HL-60 (cell line): ENCODE measurements at regions not wholly inside any gene's neighbourhood (a gene's known extent, or its start where the extent isn't known, plus 50 kb on each side); places are given as distances from the start of the nearest gene placed in this dataset.
"Not testable (repeated sequence)": the region's sequence is repeated elsewhere in the genome, so short reads cannot be mapped to it uniquely, and the experiment has no call there.

Experiments
- DNase-seq, 2 experiments: peaks; one replicate each; pipeline ENCODE4 v3.0.0-alpha.2; 2010 to 2020; ENCODE audit warnings: low read depth in 1 of 2, low spot score in 1 of 2
- H3K27ac ChIP-seq: fragments of 250-450 bp; sonication (Bioruptor Pico); replicated peaks from 2 replicates; pipeline ENCODE4 v1.5.1; 2020; ENCODE audit warnings: mild to moderate bottlenecking, moderate library complexity
- H3K27me3 ChIP-seq: fragments of 250-450 bp; sonication (Bioruptor Pico); 2 replicates; pipeline ENCODE4 v1.5.1; 2021; ENCODE audit warnings: mild to moderate bottlenecking, moderate library complexity; ENCODE audit not compliant: insufficient read depth, poor library complexity, severe bottlenecking
- H3K4me3 ChIP-seq: replicated peaks from 2 replicates; pipeline ENCODE4 v1.5.1; 2011; ENCODE audit warnings: mild to moderate bottlenecking, control low read depth, low read length; ENCODE audit not compliant: insufficient read depth
- CTCF ChIP-seq: IDR thresholded peaks from one replicate; pipeline ENCODE4 v1.5.1; 2011; ENCODE audit warnings: low read length, control low read depth, inconsistent platforms; ENCODE audit not compliant: insufficient read depth
- GABPA ChIP-seq: IDR thresholded peaks from 2 replicates; pipeline ENCODE4 v1.6.1; 2012; ENCODE audit warnings: low read depth
- POLR2AphosphoS5 ChIP-seq: IDR thresholded peaks from 2 replicates; pipeline ENCODE4 v1.6.1; 2012; ENCODE audit warnings: low read depth
- REST ChIP-seq: IDR thresholded peaks from 2 replicates; pipeline ENCODE4 v1.6.1; 2012; ENCODE audit warnings: low read depth; ENCODE audit not compliant: insufficient replicate concordance
- SPI1 ChIP-seq: IDR thresholded peaks from 2 replicates; pipeline ENCODE4 v1.6.1; 2012; ENCODE audit warnings: low read depth, mild to moderate bottlenecking, borderline replicate concordance

GRCh38 chr5:20323323-20323722, 335.3 kb upstream of the CDH18 start:
- DNase-seq = no peak
- Histone ChIP-seq H3K4me3 (no peak overlapping the region), H3K27me3 (no peaks in the 10 kb centered on the region), H3K27ac (no peak overlapping the region)
- TF ChIP-seq SPI1 = no peak
- TF ChIP-seq POLR2AphosphoS5 = no peak

GRCh38 chr5:20307391-20307790, 319.4 kb upstream of the CDH18 start:
- no peaks in the 10 kb centered on the region for H3K27me3 ChIP-seq
- H3K27ac ChIP-seq = no peak overlapping the region
- no peak for TF ChIP-seq SPI1
- no peak for TF ChIP-seq CTCF
- no peak for TF ChIP-seq POLR2AphosphoS5
- no peak for TF ChIP-seq GABPA
- no peak overlapping the region for H3K4me3 ChIP-seq
- no peak for DNase-seq

GRCh38 chr5:20305463-20305862, 317.5 kb upstream of the CDH18 start:
- DNase-seq = no peak
- TF ChIP-seq REST (no peak), GABPA (no peak), CTCF (no peak), SPI1 (no peak), POLR2AphosphoS5 (no peak)

GRCh38 chr5:20304570-20304969, 316.6 kb upstream of the CDH18 start:
- H3K27ac ChIP-seq, H3K4me3 ChIP-seq, H3K27me3 ChIP-seq, DNase-seq: not testable (repeated sequence)

More at GRCh38 chr5:20305463-20305862, 317.5 kb upstream of the CDH18 start:
- Histone ChIP-seq H3K4me3 (no peak overlapping the region), H3K27ac (no peak overlapping the region), H3K27me3 (no peaks in the 10 kb centered on the region)

GRCh38 chr5:20300110-20300509, 312.1 kb upstream of the CDH18 start:
- no peak overlapping the region for H3K27ac ChIP-seq

More at GRCh38 chr5:20300110-20300509, 312.1 kb upstream of the CDH18 start:
- no peak for TF ChIP-seq POLR2AphosphoS5
- no peak for TF ChIP-seq SPI1
- TF ChIP-seq REST = no peak
- TF ChIP-seq CTCF = no peak
- TF ChIP-seq GABPA = no peak
- H3K27me3 ChIP-seq = no peaks in the 10 kb centered on the region
- no peak overlapping the region for H3K4me3 ChIP-seq
- no peak for DNase-seq
